Esophagus squamous epithelium (tissue), 4 donors: ENCODE measurements at regions not wholly inside any gene's neighbourhood (a gene's known extent, or its start where the extent isn't known, plus 50 kb on each side); places are given as distances from the start of the nearest gene placed in this dataset.

Experiments used
- POLR2A ChIP-seq, 4 donors: fragments of 450-650 bp; IDR thresholded peaks; one replicate each; pipeline ENCODE4 v1.6.1; 2017; ENCODE audit warnings: antibody characterized with exemption in 4 of 4, mild to moderate bottlenecking in 4 of 4, moderate library complexity in 3 of 4
- TF ChIP-seq, protein P1 (sequence below), 6 experiments: fragments of 450-650 bp in 4 of 6; fragments of 200-600 bp in 2 of 6; sonication (generic) in 2 of 6; IDR thresholded peaks; one replicate each; pipeline ENCODE4 v1.5.1; 2016 to 2019; ENCODE audit warnings: antibody characterized with exemption in 6 of 6, mild to moderate bottlenecking in 4 of 6, moderate library complexity in 4 of 6

DNA sequence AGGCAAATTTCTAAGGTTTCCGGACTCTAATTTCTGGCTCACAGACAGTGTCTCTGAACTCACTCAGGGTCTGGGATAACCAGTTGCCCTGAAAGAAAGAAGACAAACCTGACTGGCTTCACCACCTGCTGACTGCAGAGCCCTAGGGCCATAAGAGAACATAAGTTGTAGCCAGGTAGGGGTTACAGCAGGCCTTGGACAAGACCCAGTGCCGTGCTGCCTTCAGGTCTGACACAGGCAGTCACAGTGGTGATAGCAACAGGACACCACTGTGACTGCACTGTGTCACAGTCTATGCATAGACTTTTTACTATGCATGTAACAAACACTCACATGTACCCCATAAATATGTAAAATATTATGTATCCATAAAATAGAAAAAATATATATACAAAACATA lies 508.5 kb downstream of the PID1 start:
- TF ChIP-seq, protein P1, sequence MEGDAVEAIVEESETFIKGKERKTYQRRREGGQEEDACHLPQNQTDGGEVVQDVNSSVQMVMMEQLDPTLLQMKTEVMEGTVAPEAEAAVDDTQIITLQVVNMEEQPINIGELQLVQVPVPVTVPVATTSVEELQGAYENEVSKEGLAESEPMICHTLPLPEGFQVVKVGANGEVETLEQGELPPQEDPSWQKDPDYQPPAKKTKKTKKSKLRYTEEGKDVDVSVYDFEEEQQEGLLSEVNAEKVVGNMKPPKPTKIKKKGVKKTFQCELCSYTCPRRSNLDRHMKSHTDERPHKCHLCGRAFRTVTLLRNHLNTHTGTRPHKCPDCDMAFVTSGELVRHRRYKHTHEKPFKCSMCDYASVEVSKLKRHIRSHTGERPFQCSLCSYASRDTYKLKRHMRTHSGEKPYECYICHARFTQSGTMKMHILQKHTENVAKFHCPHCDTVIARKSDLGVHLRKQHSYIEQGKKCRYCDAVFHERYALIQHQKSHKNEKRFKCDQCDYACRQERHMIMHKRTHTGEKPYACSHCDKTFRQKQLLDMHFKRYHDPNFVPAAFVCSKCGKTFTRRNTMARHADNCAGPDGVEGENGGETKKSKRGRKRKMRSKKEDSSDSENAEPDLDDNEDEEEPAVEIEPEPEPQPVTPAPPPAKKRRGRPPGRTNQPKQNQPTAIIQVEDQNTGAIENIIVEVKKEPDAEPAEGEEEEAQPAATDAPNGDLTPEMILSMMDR (IDR thresholded peaks at IDR 0.05): no peak
- no peak for TF ChIP-seq POLR2A (IDR thresholded peaks at IDR 0.05)
